A204.1 (cell line): ENCODE measurements at regions not wholly inside any gene's neighbourhood (a gene's known extent, or its start where the extent isn't known, plus 50 kb on each side); places are given as distances from the start of the nearest gene placed in this dataset.

Experiments
- FAIRE-seq: peaks from 2 replicates; lab custom pipeline; 2012; peaks lifted over from hg19 to GRCh38; lab: Jason Lieb, UNC

DNA sequence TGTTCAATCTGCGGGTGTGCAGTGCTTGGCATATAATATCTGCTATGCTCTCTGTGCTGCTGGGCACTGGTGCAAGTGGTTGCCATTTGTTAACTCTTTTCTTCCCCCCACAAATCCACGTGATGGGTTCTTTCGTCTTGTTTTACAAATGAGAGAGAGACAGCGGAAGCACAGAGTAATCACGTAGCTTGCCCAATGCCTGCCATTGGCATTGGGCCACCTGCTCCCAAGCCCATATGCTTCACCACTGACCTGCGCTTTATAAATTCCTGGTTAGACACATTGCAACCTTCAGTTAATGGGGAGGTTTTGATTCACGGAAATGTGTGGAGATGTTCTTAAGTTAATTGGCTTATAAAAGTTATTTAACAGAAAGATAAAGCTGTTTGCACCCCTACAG, 194.8 kb upstream of the ADAMTS16 start:
- no peak for FAIRE-seq

DNA sequence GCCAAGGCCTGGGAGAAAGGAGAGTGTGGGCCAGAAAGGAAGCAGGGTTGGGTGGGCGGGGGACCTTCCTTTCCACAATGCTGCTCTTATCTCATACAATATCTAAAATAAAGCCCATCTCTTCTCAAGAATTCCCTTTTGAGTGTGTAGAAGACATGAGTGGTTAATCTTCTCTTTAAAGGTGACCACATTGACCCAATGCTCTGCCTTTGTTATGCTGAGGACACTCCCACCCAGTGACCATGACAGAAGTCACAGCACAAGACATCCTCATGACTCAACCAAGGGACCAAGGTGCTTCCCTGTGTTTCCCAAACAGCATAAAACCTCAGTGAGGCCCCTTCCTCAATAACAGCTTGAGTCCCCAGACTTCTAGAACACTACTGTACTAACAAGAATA, 193.0 kb upstream of the ADAMTS16 start:
- no peak for FAIRE-seq

DNA sequence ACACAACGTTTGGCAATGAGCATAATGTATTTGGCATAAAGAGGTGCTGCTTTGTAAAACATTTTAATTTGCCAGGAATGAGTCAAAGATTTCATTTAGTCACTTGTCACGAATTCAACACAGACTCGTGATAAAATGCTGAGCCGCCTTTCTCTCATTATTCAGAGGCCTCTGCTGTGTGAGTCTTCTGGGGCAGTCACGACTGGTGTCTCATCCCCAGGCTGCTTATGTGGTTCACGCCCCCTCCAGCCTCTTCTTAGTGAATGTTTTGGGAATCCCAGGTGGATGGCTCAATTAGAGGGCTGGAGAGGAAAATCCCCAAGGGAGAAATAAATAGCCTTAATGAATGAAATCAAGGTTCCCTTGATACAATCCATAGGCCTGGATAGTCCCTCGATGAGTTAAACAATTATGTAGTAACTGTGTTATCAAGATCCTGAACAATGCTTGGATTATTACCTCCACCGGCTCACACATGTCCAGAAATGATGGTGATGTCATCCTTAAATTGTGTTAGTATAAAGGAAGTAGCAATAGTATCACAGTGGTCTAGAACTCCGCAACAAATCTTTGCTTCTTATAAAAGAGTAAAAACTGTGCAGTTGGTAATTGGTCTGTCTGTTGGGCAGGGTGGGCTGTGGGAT, 192.1 kb upstream of the ADAMTS16 start:
- no peak for FAIRE-seq

DNA sequence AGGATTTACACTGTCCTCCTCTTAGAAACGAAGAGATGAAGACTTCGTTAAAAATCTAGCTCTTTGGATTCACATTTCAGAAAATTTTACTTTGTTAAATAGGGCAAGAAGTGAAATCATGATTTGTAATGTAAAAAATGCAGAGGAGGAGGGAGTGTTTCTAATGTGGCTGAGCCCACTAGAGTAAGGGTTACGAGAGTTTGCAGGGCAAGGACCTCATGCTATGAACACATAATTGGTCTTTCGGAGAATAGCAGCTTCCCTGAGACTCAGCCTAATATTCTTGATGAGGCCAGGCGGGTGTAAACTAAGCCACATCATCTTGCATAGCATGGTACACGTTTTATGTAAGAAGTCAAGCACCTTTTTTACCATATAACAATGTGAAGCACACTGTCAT, 191.0 kb upstream of the ADAMTS16 start:
- no peak for FAIRE-seq

DNA sequence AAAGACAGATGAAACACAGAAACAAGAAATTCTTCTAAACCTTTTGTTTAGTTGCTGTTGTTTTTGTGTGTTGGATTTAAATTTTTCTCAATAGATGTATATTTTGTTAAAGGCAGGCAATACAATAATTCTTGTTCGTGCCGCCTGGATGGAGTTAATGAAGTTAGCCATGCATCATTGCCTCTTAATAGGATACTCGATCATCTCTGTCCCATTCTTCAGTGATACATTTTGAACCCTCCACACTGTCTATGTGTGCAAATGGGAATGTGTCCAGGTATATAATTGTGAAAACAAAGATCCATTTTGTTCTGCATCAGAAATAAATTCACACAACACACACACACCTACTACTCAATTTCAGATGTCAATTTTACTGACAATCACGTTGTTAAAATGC, 186.6 kb upstream of the ADAMTS16 start:
- no peak for FAIRE-seq

DNA sequence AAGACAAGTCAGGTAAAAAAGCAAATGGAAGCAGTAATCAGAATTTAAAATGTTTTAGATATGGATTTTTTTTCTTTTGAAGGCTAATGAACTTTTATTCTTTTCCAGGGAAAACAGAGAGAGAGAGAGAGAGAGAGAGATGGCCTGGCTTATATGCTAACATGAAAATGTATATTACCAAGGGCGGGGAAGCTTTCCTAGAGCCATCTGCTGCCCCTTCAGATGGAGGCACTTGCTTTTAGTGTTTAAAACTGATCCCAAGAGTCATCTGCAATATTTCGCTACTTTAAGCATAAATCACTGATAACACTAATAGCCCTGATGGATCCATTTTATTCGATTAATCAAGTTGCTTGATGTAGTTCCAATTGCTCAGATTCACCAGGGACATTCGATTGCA, 186.1 kb upstream of the ADAMTS16 start:
- FAIRE-seq = no peak

DNA sequence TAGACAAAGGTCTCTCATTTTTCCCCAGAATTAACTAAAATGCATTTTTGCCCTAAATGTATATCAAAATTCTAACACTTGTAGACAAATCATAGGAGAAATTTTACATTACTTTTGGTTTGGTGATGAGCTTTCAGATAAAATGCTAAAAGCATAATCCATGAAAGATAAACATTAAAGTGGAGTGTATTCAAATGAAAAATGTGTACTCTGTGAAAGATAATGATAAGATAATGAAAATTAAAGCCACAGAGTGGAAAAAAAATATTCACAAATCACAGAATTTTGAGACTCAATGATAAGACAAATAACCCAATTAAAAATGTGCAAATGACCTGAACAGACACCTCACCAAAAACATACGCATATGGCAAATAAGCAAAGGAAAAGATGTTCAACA, 176.9 kb upstream of the ADAMTS16 start:
- FAIRE-seq = no peak

DNA sequence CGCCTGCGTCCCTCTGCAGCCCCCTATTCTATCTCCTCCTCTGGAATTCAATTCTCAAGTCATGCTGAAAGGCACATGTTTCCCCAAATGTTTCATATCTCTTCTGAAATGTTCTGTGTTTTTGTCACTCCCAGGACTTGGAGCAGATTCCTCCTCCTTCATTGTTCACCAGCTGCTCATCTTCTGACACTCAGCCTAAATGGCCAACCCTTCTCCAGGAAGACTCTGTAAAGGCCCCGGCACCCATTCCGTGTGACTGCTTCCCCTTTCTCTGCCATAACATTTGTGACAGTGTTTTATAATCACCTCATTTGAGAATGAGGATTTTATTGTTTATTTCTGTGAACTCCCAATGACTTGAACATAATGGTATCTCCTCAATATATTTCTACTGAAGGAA, 170.8 kb upstream of the ADAMTS16 start:
- FAIRE-seq = no peak

DNA sequence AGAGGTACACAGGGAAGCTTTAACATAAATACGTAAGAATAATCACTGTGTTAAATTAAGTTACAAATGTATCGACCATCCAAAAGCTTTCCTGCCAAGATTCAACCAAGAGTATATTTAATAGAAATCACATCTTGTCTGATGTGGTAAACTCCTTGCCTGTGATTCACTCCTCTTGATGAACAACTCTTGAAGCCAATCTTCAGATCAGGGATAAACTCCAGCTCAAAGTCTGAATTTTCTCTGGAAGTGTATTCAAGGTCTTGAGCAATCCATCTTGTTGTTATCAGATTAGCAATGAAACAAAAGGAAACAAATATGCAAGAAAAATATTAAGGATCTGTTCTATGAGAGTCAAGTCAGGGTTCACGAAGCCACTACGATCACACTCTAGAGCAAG, 170.0 kb upstream of the ADAMTS16 start:
- no peak for FAIRE-seq

DNA sequence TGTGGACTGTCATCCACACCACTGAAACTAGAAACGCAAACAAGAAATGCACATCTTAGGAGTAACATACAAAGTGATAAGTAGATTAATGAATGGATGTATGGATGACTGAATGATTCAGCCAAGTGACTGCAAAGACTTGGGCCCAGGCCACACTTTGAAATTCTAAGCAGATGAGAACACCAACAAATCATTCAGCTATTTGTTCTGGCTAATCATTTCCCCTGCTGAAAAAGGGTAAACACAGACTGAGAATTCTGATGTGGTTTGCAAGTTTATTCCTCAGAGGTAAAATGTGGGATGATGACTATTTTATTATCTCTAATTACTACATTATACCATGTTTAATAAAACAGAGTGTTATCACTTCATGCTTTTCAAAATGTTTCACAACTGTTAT, 163.2 kb upstream of the ADAMTS16 start:
- FAIRE-seq = no peak

DNA sequence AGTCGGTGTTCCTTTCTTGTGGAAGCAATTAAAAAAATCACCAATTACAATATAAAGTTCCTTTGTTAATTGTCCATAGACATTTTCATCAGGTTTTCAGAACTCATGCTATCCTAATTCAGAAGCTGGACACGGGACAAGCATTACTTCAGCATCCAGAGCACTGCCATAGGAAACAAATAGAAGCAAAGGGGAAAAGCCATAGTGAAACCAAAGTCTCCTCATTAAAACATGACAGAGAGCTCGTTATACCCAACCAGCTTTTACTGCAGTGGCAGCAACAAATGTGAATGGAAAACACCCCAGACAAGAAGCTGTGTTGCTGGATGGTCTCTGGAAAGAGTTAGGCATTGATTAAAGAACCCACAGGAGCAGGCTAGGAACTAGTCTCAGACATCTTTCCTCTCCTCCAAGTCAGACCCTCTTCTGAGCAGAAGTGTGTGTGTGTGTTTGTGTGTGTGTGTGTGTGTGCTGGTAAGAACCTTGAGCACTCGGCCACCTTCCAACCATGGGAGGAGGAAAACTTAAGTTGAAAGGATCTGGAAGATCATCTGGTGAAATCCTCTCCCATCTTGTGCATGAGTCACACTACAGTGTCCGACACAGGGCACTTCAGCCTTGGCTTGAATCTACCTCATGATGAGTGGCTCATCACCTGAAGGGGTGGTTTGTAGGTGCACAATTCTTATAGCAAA, 162.6 kb upstream of the ADAMTS16 start:
- no peak for FAIRE-seq

DNA sequence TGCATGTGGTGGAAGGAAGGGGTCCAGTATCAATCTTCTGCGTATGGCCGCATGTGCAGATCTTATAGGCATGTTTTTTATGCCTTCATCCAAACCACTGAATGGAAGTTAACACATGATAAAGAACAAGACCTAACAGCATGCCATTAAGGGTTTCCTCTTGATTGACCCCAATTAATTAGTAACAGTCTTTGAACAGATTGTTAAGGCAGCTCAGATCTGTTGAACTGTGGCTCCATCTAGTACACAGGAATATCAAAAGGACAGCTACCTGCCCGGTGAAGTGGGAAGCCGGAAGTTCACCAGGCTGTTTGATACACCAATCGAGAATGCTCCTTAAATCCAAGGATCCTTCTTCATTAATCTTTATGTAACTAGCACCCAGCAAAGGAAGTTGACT, 159.9 kb upstream of the ADAMTS16 start:
- no peak for FAIRE-seq

DNA sequence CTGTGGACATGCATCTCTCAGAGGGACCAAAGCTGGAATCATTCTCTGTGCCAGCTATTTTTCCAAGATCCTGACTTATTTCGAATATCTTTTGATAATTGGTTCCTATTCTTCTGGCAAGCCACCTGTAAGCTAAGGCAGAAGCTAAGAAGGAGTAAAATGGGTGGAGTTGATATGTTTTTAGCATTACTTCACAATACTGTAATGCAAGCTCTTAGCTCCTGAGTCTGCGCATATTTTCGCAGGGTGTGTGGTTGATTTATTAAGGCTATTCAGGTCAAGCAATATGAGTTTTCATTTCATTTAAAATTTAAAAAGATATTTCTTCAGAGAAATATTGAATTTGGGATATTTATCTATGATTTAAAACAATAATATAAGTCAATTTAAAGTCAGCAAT, 158.5 kb upstream of the ADAMTS16 start:
- no peak for FAIRE-seq

DNA sequence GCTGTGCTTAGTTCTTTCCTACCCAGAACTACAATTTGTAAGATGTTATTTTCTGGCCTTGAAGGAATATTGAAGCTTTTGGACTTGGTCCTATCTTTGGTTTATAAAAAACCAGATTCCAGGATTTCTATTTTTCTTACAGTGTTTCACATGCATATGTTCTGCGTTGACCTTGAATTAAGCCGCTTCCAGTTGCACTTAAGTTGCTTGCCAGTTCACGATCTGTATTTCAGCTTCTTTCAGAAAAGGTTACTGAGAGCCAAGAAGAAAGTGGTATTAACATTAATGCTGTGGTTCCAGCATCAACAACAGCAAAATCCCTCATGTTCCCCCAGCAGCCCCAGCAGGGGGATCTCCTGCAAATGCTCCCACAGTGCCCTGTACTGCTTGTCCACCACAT, 156.4 kb upstream of the ADAMTS16 start:
- FAIRE-seq = no peak

DNA sequence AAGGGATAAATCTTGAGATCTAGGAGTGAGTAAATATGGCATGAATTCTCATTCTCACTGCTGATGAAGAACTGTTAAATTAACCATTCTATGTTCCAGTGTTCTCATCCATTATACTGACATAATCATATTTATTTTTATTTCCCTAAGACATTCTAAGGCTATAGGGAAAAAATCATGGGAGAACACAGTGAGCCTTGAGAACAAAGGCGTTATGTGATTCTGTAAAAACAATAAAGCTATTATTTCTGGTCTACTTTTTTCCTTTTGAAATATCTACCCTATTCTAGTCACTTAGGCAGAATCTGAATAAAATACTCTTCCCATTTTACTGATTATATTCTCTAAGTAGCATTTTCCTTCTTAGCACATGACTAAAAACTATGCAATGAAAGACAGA, 155.7 kb upstream of the ADAMTS16 start:
- no peak for FAIRE-seq

DNA sequence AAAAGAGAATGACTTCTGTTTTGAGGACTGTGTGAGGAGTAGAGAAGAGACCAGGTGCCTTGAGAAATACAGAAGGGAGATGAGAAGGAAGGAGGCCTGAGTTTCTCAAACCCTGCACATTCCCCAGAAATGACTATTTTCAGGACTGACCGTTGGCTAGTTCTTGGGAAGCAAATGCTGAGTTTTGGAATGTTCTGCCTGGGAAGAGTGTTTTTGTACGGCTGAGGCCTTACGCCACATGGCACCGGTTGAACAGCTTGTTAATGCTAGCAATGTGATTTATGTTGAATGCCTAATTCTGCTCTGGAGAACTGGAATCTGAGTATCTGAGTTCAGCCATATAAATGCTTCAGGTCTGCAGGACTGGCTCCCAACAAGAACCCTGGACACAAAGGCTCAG, 152.7 kb upstream of the ADAMTS16 start:
- FAIRE-seq = no peak

DNA sequence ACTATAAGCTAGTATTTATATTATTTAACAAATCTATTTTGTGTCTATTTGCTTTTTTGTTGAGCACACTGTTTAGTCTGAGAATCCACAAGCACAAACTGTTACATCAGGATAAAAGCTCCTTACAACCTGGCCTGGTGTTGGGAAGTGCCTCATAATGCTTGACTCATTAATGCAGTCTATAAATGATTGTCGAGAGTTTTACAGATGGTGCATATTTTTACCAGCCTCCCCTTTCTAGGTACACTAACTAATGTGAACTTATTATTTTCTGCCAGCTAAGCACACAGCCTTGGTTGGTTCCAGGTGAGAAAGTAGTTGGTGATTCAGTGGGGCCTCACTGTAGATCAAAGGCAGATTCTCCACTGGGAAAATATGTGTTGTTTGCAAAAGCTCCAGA, 151.0 kb upstream of the ADAMTS16 start:
- FAIRE-seq = no peak

DNA sequence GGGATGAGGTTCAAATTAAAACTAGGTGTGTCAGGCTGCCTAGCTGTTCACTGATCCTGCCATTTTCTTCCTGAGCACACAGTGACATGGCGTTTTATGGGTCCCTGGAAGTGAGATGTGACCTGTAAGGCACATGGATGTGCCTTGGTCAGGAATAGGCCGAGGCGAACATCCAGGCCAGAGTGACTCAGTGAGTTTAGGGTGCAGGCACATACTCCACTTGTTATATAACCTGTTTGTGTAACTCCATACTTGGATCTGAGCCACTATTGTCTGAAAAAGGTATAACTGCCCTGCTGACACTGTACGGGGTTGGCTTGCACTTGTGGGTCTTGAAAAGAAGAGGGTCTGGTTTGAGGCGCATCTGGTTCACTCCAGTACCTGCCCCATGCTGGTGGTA, 150.1 kb upstream of the ADAMTS16 start:
- no peak for FAIRE-seq

DNA sequence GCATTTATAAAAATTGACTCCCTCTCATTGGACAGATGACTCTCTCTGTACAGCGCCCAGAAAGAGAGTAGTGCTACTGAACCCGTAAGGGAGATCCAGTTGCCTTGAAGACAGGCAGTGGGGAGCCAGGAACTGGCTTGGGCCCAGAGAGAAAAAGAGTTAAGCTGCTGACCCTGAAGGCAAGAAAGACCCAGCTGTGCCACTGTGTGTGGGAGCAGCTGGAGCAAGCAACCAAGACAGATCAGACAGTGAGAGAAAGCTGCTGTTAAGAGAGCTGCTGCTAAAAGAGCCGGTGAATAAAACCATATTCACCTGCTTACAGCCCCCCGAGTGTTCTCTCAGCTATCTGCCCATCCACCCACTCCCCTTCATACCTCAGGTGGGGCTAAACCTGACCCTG, 149.7 kb upstream of the ADAMTS16 start:
- FAIRE-seq = no peak

DNA sequence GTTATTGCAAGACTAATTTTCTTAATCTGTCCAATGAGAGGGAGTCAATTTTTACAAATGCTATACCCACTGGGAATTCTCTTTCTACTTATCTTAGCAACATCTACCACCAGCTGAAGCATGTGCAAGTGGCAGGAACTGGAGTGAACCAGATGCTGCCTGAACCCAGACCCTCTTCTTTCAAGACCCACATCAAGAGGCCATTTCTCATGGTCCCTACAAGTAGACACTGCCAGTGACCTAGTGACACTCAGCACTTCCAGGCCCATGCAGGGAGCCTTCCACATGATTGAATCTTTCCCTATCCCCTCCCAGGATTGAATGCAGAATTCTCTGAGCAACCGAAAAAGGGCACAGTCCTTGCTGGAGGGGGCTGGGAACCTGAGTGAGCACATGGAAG, 148.2 kb upstream of the ADAMTS16 start:
- FAIRE-seq = no peak

DNA sequence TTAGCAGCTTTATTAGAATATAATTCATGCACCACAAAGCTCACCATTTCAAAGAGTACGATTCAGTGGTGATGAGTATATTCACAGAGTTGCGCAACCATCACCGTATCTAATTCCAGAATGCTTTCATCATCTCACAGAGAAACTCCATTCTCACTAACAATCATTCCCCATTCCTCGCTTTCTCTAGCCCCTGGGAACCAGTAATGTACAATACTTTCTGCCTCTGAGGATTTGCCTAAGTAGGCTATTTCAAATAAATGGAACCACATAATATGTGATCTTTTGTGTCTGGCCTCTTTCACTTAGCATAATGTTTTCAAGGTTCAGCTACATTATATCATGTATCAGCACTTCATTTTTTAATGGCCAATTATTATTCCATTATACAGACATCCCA, 145.1 kb upstream of the ADAMTS16 start:
- no peak for FAIRE-seq

DNA sequence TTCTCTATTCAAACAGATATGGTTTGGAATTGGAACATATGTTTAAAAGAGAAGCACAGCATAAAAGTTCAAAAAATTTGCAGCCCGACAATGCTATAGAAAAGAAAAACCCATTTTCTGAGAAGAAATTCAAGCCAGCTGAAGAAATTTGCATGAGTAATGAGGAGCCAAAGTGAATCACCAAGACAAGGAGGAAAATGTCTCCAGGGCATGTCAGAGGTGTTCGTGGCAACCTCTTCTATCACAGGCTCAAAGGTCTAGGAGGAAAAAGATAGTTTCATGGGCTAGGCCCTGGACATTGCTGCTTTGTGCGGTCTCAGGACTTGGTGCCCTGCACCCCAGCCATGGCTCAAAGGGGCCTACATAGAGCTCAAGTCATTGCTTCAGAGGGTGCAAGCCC, 134.8 kb upstream of the ADAMTS16 start:
- no peak for FAIRE-seq

DNA sequence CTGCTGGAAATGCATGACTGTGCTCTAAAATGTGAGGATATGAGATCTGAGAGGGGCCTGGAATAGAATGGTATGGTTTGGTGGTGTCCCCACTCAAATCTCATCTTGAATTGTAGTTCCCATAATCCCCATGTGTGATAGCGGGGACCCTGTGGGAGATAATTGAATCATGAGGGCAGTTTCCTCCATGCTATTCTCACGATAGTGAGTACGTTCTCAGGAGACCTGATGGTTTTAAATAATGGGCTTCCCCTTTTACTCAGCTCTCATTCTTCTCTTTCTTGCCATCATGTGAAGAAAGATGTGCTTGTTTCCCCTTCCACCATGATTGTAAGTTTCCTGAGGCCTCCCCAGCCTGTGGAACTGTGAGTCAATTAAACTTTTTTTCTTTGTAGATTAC, 133.6 kb upstream of the ADAMTS16 start:
- FAIRE-seq = no peak

DNA sequence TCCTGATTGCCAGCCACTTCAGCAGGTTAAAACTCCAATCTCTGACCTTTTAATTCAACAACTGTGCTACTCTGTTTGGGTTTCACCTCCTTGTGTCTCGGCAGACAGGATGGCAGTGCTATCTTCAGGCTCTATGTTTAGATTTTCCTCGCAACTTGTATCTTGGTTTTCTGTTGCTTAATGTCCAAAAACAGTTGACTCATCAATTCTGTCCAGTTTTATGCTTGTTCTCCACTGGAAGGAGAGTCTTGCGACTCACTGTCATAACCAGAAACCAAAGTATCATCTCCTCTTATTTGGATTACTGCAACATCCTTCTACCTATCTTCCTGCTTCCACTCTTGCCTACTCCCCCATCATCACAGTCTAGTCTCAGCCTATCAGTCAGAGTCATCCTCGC, 130.9 kb upstream of the ADAMTS16 start:
- FAIRE-seq = no peak

DNA sequence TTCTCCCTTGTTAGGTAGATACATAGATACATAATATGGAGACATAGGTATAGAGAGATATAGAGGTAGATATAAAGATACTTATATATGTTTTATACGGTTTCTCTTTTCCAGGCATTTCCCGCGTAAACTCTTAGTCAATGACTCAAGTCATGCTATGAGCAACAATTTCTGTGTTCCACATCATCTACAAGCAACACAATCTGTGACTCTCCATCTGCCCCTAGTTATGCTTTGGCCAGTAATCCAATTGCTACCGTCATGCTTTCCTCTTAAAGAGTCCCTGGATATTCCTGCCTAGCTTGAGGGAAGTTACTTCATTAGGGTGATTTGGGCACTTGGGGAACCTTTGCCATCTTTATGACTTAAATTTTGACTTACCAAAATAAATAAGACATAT, 129.0 kb upstream of the ADAMTS16 start:
- no peak for FAIRE-seq
